H1 (cell line): ENCODE measurements at regions not wholly inside any gene's neighbourhood (a gene's known extent, or its start where the extent isn't known, plus 50 kb on each side); places are given as distances from the start of the nearest gene placed in this dataset.
A peak's percentile ranks its signal among the peaks of the same experiment; 100 is the strongest.

Experiments
- CTCF ChIA-PET: fragments of 300-600 bp; sonication (Branson Sonifier 250); formaldehyde crosslinking; loops from one replicate; lab custom pipeline; 2021; ENCODE audit not compliant: partially characterized antibody; lab: Charles Lee
- POLR2A ChIA-PET: fragments of 300-600 bp; sonication (Branson Sonifier 250); formaldehyde crosslinking; loops from one replicate; lab custom pipeline; 2021; ENCODE audit warnings: inconsistent platforms; ENCODE audit not compliant: partially characterized antibody; lab: Charles Lee
- DNase-seq, 2 experiments: peaks; one replicate each; pipeline versions ENCODE4 v3.0.0 to v3.0.0-alpha.2; 2010 to 2022; ENCODE audit warnings: low spot score in 2 of 2, low read depth in 1 of 2, mixed read lengths in 1 of 2
- FAIRE-seq: peaks from 2 replicates; lab custom pipeline; 2011; peaks lifted over from hg19 to GRCh38; lab: Jason Lieb, UNC
- H2AFZ ChIP-seq: 2 replicates; pipeline ENCODE4 v1.8.1; 2012; ENCODE audit warnings: low read length, inconsistent platforms
- H2AK5ac ChIP-seq: 2 replicates; pipeline ENCODE4 v1.6.1; 2013; ENCODE audit warnings: low read depth, low read length
- H2BK120ac ChIP-seq: replicated peaks from 2 replicates; pipeline ENCODE3; 2013; ENCODE audit warnings: low read depth, low read length, inconsistent platforms
- H2BK12ac ChIP-seq: 2 replicates; pipeline ENCODE4 v1.6.1; 2013; ENCODE audit warnings: low read depth, low read length
- H2BK15ac ChIP-seq: 2 replicates; pipeline ENCODE4 v1.6.1; 2013; ENCODE audit warnings: low read length
- H2BK20ac ChIP-seq: 2 replicates; pipeline ENCODE4 v1.6.1; 2013; ENCODE audit warnings: low read length
- H2BK5ac ChIP-seq: 2 replicates; pipeline ENCODE4 v1.6.1; 2013; ENCODE audit warnings: low read depth, low read length
- H3K14ac ChIP-seq: 2 replicates; pipeline ENCODE4 v1.6.1; 2013; ENCODE audit warnings: inconsistent platforms; ENCODE audit not compliant: insufficient read length
- H3K18ac ChIP-seq: 2 replicates; pipeline ENCODE4 v1.6.1; 2013; ENCODE audit warnings: low read length; ENCODE audit errors: extremely low read depth
- H3K23ac ChIP-seq: 2 replicates; pipeline ENCODE4 v1.6.1; 2013; ENCODE audit warnings: inconsistent platforms; ENCODE audit not compliant: insufficient read length
- H3K23me2 ChIP-seq: 2 replicates; pipeline ENCODE4 v1.6.1; 2013; ENCODE audit warnings: low read depth, low read length
- H3K27ac ChIP-seq: 2 replicates; pipeline ENCODE4 v1.6.1; 2011; ENCODE audit warnings: low read depth, low read length, inconsistent platforms
- H3K27me3 ChIP-seq, 4 experiments: replicated peaks in 1 of 4; 1 replicate in 1 of 4; 2 replicates in 3 of 4; pipeline versions ENCODE4 v1.6.1 to v1.8.1; 2011 to 2013; ENCODE audit warnings: low read length in 3 of 4, mild to moderate bottlenecking in 3 of 4, inconsistent platforms in 2 of 4, mixed read lengths in 2 of 4, moderate library complexity in 1 of 4; ENCODE audit not compliant: control insufficient read depth in 3 of 4, insufficient read depth in 3 of 4; ENCODE audit errors: extremely low read depth in 1 of 4
- H3K36me3 ChIP-seq, 4 experiments: 2 replicates each; pipeline versions ENCODE4 v1.6.1 to v1.8.1; 2011 to 2013; ENCODE audit warnings: mild to moderate bottlenecking in 4 of 4, low read length in 3 of 4, moderate library complexity in 2 of 4, control low read depth in 1 of 4, inconsistent platforms in 1 of 4; ENCODE audit not compliant: insufficient read depth in 4 of 4, control insufficient read depth in 2 of 4
- H3K4ac ChIP-seq: replicated peaks from 2 replicates; pipeline ENCODE3; 2013; ENCODE audit warnings: low read length, low read depth, mixed read lengths, inconsistent platforms; ENCODE audit not compliant: insufficient read length
- H3K4me1 ChIP-seq, 4 experiments: replicated peaks in 1 of 4; 1 replicate in 1 of 4; 2 replicates in 3 of 4; pipeline versions ENCODE4 v1.6.1 to v1.8.1; 2011 to 2013; ENCODE audit warnings: low read length in 3 of 4, inconsistent platforms in 2 of 4, mixed read lengths in 1 of 4; ENCODE audit not compliant: insufficient read depth in 4 of 4, control insufficient read depth in 3 of 4
- H3K4me2 ChIP-seq, 2 experiments: 2 replicates each; pipeline versions ENCODE4 v1.6.1 to v1.8.1; 2011 to 2013; ENCODE audit warnings: low read depth in 2 of 2, low read length in 2 of 2, control low read depth in 1 of 2, inconsistent platforms in 1 of 2, mild to moderate bottlenecking in 1 of 2; ENCODE audit not compliant: insufficient read depth in 1 of 2
- H3K4me3 ChIP-seq, 4 experiments: fragments of 200-600, 300-600 bp in 1 of 4; sonication (generic), shearing (Covaris generic), sonication (Bioruptor Twin) in 1 of 4; 2 replicates each; pipeline versions ENCODE4 v1.5.1 to v1.8.1; 2011 to 2016; ENCODE audit warnings: low read length in 4 of 4, low read depth in 3 of 4, control low read depth in 2 of 4, inconsistent platforms in 2 of 4, mild to moderate bottlenecking in 2 of 4, mixed read lengths in 1 of 4, moderate library complexity in 1 of 4; ENCODE audit not compliant: insufficient read depth in 2 of 4; ENCODE audit errors: extremely low read depth in 1 of 4
- H3K56ac ChIP-seq: replicated peaks from 2 replicates; pipeline ENCODE3; 2013; ENCODE audit warnings: low read depth, mild to moderate bottlenecking, mixed read lengths, low read length, inconsistent platforms; ENCODE audit not compliant: insufficient read length
- H3K79me1 ChIP-seq: 2 replicates; pipeline ENCODE4 v1.6.1; 2013; ENCODE audit warnings: low read depth, low read length, control low read depth
- H3K79me2 ChIP-seq, 2 experiments: 2 replicates each; pipeline versions ENCODE4 v1.6.1 to v1.8.1; 2012 to 2013; ENCODE audit warnings: low read length in 2 of 2, mild to moderate bottlenecking in 2 of 2, inconsistent platforms in 1 of 2; ENCODE audit not compliant: insufficient read depth in 2 of 2, control insufficient read depth in 1 of 2
- H3K9ac ChIP-seq, 4 experiments: replicated peaks in 1 of 4; 1 replicate in 1 of 4; 2 replicates in 3 of 4; pipeline versions ENCODE4 v1.6.1 to v1.8.1; 2011 to 2013; ENCODE audit warnings: low read depth in 3 of 4, low read length in 3 of 4, control low read depth in 2 of 4, mild to moderate bottlenecking in 2 of 4, moderate library complexity in 2 of 4, inconsistent platforms in 1 of 4; ENCODE audit errors: extremely low read depth in 1 of 4
- H3K9me3 ChIP-seq, 2 experiments: 2 replicates each; pipeline versions ENCODE4 v1.6.1 to v1.8.1; 2012 to 2013; ENCODE audit warnings: mild to moderate bottlenecking in 2 of 2, moderate library complexity in 2 of 2, control low read depth in 1 of 2, inconsistent platforms in 1 of 2, low read depth in 1 of 2, low read length in 1 of 2, mixed read lengths in 1 of 2; ENCODE audit not compliant: insufficient read depth in 2 of 2
- H4K20me1 ChIP-seq, 2 experiments: replicated peaks in 1 of 2; 2 replicates each; pipeline versions ENCODE3 to v1.8.1; 2011 to 2013; ENCODE audit warnings: inconsistent platforms in 2 of 2, low read length in 2 of 2, mild to moderate bottlenecking in 1 of 2; ENCODE audit not compliant: insufficient read depth in 2 of 2, control insufficient read depth in 1 of 2
- H4K5ac ChIP-seq: 2 replicates; pipeline ENCODE4 v1.6.1; 2013; ENCODE audit warnings: low read length, low read depth, mixed read lengths, inconsistent platforms; ENCODE audit not compliant: insufficient read length
- H4K8ac ChIP-seq: 2 replicates; pipeline ENCODE4 v1.8.0; 2013; ENCODE audit warnings: mild to moderate bottlenecking, moderate library complexity, low read length, inconsistent platforms; ENCODE audit not compliant: insufficient read depth; ENCODE audit errors: extremely low read depth
- H4K91ac ChIP-seq: replicated peaks from 2 replicates; pipeline ENCODE3; 2013; ENCODE audit warnings: low read length, mixed read lengths, inconsistent platforms; ENCODE audit not compliant: insufficient read length
- CREB1 ChIP-seq: IDR thresholded peaks from 2 replicates; pipeline ENCODE4 v1.6.1; 2012; ENCODE audit warnings: inconsistent platforms
- CTCF ChIP-seq, 3 experiments: IDR thresholded peaks; 1 replicate in 2 of 3; 2 replicates in 1 of 3; pipeline versions ENCODE4 v1.5.1 to v1.6.1; 2011; ENCODE audit warnings: low read length in 3 of 3, mild to moderate bottlenecking in 3 of 3, inconsistent platforms in 2 of 3, low read depth in 1 of 3, moderate library complexity in 1 of 3; ENCODE audit not compliant: insufficient read depth in 1 of 3; ENCODE audit errors: control extremely low read depth in 1 of 3
- HDAC2 ChIP-seq, 2 experiments: fragments of 300-600 bp in 1 of 2; sonication (generic) in 1 of 2; IDR thresholded peaks; 2 replicates each; pipeline ENCODE4 v1.6.1; 2011 to 2012; ENCODE audit warnings: low read depth in 2 of 2, low read length in 2 of 2, mild to moderate bottlenecking in 2 of 2, moderate library complexity in 2 of 2, borderline replicate concordance in 1 of 2, inconsistent platforms in 1 of 2
- RAD21 ChIP-seq, 2 experiments: IDR thresholded peaks in 1 of 2; conservative IDR thresholded peaks in 1 of 2; 2 replicates each; pipeline ENCODE4 v1.6.1; 2011; ENCODE audit warnings: low read depth in 2 of 2, low read length in 2 of 2, improper control_type of control experiment in 1 of 2, inconsistent platforms in 1 of 2, mild to moderate bottlenecking in 1 of 2, moderate library complexity in 1 of 2
- SP2 ChIP-seq: IDR thresholded peaks from 2 replicates; pipeline ENCODE4 v1.6.1; 2012; ENCODE audit warnings: mild to moderate bottlenecking, low read length, inconsistent platforms
- YY1 ChIP-seq: IDR thresholded peaks from 2 replicates; pipeline ENCODE4 v1.6.1; 2011; ENCODE audit warnings: low read depth, mild to moderate bottlenecking, low read length
- WGBS, 2 experiments: shearing (Covaris generic) in 1 of 2; methylation state at CpG; one replicate each; pipeline versions ENCODE4 v1.1.6 to v1.1.7; 2013 to 2015; ENCODE audit warnings: low lambda C conversion rate in 2 of 2, mixed read lengths in 2 of 2, inconsistent platforms in 1 of 2, low coverage in 1 of 2, missing lambda C conversion rate in 1 of 2; ENCODE audit not compliant: insufficient replicate concordance in 2 of 2, insufficient coverage in 1 of 2, insufficient read length in 1 of 2; ENCODE audit errors: extremely low coverage in 1 of 2, missing lambda C conversion rate in 1 of 2; 5-methylcytosine and 5-hydroxymethylcytosine counted together

- Histone ChIP-seq H3K23ac (no peak overlapping the region), H2BK5ac (no peak overlapping the region), H3K79me2 (no peaks in the 10 kb centered on the region), H2BK15ac (peak overlapping the region; percentile 40), H3K4me3 (no peak overlapping the region), H3K79me1 (no peaks in the 10 kb centered on the region; the same call in none of the 2 replicates), H4K91ac (no peak overlapping the region), H4K8ac (no peak overlapping the region), H4K5ac (no peak overlapping the region), H3K9ac (no peak overlapping the region), H4K20me1 (no peaks in the 10 kb centered on the region), H2BK20ac (no peak overlapping the region), H2BK120ac (no peak overlapping the region), H2AFZ (no peak overlapping the region), H3K27ac (peak overlapping the region; percentile 7; the same call in 1 of the 2 replicates), H3K27me3 (no peaks in the 10 kb centered on the region), H3K4me1 (peaks cover 0 to 10% (median 3%) of the 10 kb centered on the region in 4 experiments; a peak in 5 of 7 replicates), H3K4ac (peak overlapping the region; percentile 4), H3K23me2 (no peaks in the 10 kb centered on the region), H2BK12ac (peak overlapping the region; percentile 71; the same call in 1 of the 2 replicates), H3K4me2 (peak overlapping the region; percentile 25 to 38; a peak in 2 of 4 replicates), H3K36me3 (no peaks in the 10 kb centered on the region), H3K56ac (no peak overlapping the region), H3K18ac (0 out of 2 replicates have a peak overlapping the region, but pooled peaks have one; percentile 11), H2AK5ac (0 out of 2 replicates have a peak overlapping the region, but pooled peaks have one; percentile 78), H3K14ac (no peak overlapping the region), H3K9me3 (no peaks in the 10 kb centered on the region)
- no peak for FAIRE-seq
- TF ChIP-seq CTCF (IDR thresholded peaks at IDR 0.05; ENCODE audit: control extremely low read depth in 1 of 3, insufficient read depth in 1 of 3, low read depth in 1 of 3, low read length in 3 of 3) (peak in 1 of 3 experiments; percentile 11; a peak in 2 of 4 replicates), HDAC2 (IDR thresholded peaks at IDR 0.05; ENCODE audit: borderline replicate concordance in 1 of 2, low read depth in 2 of 2, low read length in 2 of 2) (0 out of 4 replicates have a peak, but pooled peaks of 1 of the 2 experiments have one; percentile 3), RAD21 (IDR thresholded peaks at IDR 0.05 in 1 of 2, conservative IDR thresholded peaks at IDR 0.05 in 1 of 2; ENCODE audit: low read depth in 2 of 2, low read length in 2 of 2) (peak; percentile 9 to 32; a peak in 2 of 4 replicates), YY1 (no peak), SP2 (no peak), CREB1 (peak; percentile 91)
- no peak for DNase-seq
- 61% methylated on average over 8 of the region's 8 CpGs; no CpG with 5 or more reads in 1 of the 2 experiments for WGBS, 2 experiments
- POLR2A ChIA-PET, result interaction anchor here (1.0 to 1.3 kb wide), 2 partner anchors 68 to 84 kb away, joined by 3 to 7 read pairs; partner anchors contain the start of genes RPL27A and TRIM66
- CTCF ChIA-PET, result interaction anchor here (0.7 to 1.5 kb wide), 6 partner anchors 20 to 96 kb away, joined by 3 to 4 read pairs (median 3); no protein-coding TSS in a partner anchor
These were observed 83.7 kb downstream of the RPL27A start for GRCh38 chr11:8766043-8766987.
